ENCODE measurements at regions not wholly inside any gene's neighbourhood (a gene's known extent, or its start where the extent isn't known, plus 50 kb on each side); places are given as distances from the start of the nearest gene placed in this dataset.

- DNase-seq (ENCODE audit: low read depth): no peak
These were observed 110.5 kb downstream of the CEBPB start for GRCh38 chr20:50301165-50301564.

DNA sequence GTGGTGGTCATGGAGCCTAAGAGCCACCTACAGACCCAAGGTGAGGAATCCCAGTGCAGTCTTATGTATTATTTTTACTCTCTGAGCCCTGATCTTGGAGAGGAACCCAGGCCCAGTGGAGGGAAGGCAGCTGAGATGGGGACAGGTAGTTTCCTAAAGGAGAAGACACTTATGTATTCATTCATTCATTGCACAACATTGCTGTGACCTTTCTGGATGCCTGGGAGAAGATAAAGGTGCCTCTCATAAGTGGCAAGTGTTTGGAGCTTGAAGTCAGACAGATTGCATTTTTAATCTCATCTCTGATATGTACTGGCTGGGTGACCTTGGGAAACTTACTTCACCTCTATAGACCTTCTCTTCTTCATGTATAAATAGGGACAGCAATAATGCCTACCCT, 111.1 kb downstream of the CEBPB start:
- DNase-seq (ENCODE audit: low read depth): no peak

DNA sequence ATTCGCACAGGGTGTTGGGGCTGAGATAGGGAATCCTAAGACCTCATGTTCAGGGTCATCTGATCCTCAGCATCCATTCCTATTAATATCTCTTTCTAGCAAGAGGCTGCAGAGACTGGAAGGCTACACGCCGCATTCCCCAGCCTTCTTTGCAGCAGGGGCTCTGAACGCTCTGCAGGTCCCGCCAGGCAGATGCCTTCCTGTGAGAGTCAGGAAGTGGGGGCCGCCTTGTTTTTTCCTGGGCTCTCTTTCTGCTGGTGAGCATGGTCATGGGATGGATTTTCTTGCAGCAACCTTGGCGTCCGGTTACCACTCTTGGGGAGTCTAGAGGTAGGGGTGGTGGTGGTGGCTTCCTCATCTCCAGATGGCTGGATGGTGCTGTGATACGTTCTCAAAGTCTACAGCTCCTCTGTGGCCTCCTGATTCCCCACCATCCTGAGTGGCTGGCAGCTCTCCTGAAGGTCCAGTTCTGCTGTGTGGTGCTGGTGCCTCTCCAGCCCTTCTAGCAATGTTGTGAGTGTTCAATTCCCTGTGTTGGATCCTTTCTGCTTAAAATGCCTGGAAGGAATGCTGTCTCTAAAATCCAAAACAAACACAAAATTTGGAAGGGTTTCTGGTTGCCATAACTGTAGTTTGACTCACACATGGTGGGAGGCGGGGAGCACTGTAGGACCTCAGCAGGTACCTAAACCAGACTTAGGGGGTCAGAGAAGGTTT, 111.9 kb downstream of the CEBPB start:
- no peak for DNase-seq (ENCODE audit: low read depth)

GRCh38 chr20:50303573-50304500, 113.2 kb downstream of the CEBPB start:
- no peak for DNase-seq (ENCODE audit: low read depth)

DNA sequence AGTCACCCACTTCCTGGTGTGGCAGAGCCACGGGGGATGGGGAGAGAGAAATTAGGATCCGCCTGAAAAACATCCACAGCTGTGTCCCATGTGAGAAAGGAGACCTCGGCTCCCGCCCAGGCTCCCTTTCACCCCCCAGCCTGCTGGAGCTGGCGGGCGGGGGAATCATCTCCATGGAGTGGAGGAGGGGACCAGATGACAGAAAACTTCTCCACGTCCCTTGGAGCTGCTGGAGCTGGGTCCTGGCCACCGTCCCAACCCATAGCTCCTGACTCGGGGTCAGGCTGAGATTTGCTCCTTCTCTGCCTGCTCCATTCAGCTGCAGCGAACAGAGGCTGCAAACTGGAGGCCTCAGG, 113.8 kb downstream of the CEBPB start:
- DNase-seq (ENCODE audit: low read depth): no peak

GRCh38 chr20:50304923-50305635, 114.4 kb downstream of the CEBPB start:
- DNase-seq (ENCODE audit: low read depth): no peak

DNA sequence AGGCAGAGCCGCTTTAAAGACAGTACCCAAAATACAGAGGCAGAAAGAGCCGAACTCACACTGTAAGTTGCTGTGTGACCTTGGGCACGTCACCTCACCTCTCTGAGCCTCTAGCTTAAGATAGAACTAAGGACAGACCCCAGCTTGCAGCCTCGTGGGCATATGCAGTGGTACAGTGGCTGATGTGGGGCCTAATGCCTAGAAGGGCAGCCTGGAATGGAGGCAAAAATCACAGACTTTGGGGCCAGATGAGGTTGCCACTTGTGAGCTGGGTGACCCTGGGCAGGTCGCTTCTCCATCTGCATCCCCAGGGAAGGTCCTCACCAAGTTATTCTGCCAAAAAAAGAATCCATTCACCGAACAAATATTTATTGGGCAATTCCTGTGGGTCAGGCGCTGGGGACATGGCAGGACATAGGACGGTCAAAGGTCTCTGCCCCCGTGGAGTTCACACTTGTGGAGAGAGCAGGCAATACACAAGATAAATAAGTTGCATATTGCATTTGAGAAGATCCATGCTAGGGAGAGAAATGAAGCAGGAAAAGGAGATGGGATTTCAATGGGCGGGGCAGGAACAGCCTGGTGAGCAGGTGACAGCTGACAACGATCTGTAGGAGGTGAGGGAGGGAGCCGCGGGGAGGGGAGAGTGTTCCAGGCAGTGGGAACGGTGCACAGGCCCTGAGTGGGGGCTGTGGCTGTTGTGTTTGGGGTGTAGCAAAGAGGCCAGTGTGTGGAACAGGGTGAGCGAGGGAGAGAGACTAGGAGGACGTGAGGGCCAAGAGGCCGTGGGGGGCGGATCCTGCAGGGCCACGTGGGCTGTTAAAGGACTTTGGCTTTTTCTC, 115.2 kb downstream of the CEBPB start:
- no peak for DNase-seq (ENCODE audit: low read depth)

DNA sequence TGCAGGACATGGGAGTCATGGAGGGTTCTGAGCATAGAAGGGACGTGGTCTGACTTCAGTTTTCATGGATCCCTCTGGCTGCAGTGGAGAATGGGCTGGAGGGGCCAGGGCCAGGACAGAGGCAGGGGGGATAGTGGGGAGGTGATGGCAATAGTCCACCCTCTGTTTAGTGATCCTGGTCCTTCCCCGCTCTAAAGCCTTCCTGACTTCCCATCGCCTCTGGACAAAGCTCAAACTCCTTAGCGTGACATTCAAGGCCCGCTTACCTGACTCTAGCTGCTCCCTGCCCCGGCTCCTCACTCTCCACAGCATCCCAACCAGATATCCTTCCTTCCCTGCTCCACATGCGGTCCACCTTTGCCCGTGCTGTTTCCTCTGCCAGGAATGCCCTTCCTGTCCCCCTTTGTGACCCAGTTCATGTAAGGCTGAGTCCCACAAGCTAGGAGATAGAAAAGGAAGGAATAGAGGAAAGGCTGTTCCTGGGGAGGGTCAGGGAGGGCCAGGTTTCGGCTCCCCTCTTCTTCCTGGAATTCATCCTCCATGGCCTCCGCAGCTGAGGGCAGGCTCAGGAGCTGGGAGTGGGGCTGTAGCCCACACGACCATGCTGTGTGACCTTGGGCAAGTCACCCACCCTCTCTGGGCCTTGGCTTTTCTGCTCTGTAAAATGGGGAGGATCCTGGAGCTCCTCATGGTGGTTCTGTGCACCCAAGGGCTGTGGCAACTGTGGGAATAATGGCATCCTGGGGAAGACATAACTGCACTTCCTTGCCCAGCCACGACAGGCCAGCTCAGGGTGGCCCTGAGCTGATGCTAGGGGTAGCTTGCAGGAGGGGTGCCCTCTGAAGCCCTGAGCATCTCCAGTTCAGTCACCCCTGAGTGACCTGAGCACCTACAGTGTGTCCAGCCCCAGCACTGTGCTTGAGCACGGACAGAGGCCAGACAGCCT, 116.1 kb downstream of the CEBPB start:
- DNase-seq (ENCODE audit: low read depth): no peak

GRCh38 chr20:50308166-50308512, 117.5 kb downstream of the CEBPB start:
- DNase-seq (ENCODE audit: low read depth): no peak

GRCh38 chr20:50308513-50309279, 118.1 kb downstream of the CEBPB start:
- DNase-seq (ENCODE audit: low read depth): no peak

DNA sequence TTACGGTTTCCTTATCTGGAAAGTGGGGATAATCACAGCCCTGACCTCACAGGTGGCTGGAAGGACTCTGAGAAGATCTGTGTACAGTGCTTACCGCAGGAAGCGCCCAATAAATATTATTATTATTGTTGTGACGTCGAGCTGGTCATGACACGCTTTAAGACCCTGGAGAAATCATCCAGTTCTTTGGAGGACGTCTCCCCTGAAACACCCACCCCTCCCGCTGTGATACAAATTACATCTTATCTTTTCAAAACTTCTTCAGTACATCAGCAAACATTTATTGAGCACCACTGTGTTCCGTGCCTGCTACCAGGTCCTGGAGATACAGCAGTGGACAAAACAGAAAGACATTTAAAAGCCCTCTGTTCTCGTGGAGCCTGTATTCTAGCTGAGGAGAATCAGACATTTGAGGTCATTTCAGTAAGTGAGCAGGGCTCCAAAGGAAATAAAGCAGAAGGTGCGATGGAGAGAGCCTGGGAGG, 118.7 kb downstream of the CEBPB start:
- DNase-seq (ENCODE audit: low read depth): no peak

GRCh38 chr20:50309764-50310672, 119.4 kb downstream of the CEBPB start:
- DNase-seq (ENCODE audit: low read depth): no peak

DNA sequence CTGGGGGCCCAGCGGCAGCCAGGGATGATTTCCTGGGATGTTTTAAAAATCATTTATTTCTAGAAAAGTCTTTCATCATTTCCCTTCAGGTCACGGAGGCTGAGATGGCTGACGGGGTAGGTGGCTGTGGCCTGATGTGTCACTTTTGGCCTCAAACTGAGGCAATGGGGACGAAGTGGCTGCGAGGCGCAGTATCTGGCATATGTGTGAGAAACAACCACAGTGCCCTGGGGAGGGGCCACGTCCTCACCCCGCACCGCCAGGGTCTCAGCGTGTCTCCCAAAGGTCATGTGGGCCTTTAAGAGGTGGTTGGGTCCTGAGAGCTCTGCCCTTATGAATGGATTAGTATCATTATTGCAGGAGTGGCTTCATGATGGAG, 120.0 kb downstream of the CEBPB start:
- DNase-seq (ENCODE audit: low read depth): no peak

- DNase-seq (ENCODE audit: low read depth): no peak
These were observed 120.8 kb downstream of the CEBPB start for GRCh38 chr20:50311308-50312001.

DNA sequence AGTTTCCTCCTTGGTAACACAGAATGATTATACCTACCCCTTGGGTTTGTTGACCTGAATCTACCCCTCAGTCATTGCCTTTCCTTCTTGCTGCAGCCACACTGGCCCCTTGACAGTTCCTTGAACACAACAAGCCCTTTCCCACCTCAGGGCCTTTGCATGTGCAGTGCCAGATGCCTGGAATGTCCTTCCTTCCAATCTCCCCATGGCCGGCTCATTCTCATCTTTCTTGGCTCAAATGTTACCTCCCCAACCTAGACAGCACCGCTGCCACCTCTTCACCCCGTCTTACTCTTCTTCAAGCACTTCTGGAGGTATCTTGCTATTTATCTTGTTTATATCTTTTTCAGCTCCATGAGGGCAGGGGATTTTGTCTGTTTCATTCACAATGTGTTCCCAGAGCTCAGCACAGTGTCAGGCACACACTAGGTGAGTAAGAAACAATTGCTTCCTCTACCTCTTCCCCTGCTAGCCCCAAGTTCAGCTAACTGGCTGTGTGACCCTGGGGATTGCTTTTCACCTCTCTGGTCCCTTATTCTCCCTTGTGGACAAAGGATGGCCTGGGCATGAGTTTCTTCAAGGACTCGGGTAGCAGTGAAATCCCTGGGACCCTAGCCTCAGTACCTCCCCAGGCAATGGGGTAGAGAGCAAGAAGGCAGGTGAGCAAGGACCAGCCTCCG, 121.5 kb downstream of the CEBPB start:
- no peak for DNase-seq (ENCODE audit: low read depth)

DNA sequence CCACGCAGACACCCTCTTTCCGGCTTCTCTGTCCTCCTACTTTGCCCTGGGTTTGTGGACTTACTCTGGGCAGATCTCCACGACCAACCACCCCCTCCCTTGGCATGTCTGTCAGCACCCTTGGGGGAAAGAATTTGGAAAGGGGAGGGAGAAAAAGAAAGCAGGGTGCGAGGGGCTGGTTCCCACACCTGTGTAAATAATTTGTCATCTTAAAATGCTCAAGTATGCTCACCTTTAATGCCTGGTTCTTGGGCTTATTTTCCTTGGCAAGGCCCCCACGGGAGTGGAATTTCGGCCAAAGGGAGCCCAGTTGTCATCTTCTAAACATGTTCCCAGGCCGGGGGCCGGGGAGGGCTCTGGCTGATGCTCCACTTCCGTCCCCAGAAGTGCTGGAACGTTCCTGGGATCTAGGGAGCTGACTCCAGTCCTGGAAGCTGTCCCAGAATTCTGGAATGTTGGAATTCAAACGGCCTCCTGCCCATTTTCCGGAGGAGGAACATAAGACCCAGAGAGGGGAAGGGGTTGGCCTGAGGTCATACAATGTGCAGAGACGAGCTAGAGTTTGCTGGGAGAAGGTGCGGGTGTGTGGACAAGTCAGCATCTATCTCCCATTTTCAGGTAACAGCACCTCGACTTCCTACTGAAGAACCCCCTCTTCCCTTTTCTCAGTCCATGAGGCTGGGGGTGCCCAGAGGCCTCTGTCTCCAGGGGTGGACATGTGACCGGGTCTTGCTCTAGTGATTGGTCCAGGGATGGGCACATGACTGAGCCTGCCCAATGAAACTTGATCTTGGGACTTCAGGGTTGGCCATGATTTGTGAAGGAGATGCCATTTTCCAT, 122.3 kb downstream of the CEBPB start:
- DNase-seq (ENCODE audit: low read depth): no peak

DNA sequence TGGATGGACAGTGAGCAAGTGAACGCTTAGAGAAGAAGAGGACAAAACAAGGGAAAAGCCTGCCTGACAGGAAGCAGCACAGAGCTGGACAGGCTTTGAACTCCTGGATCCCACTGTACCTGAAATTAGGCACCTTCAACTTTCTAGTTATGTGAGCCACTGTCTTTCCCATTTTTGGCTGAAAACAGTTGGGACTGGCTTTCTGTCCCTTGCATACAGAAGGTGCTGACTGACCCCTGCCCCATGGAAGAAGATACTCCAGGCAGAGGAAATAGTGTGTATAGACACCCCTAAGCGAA, 122.8 kb downstream of the CEBPB start:
- DNase-seq (ENCODE audit: low read depth): no peak

Data from activated gamma-delta T cell treated with anti-CD3 and anti-CD28 coated beads, Interleukin-2, amount 50 U/mL, for 16 hours (primary cell).